Vagina (tissue), 2 donors: ENCODE measurements at regions not wholly inside any gene's neighbourhood (a gene's known extent, or its start where the extent isn't known, plus 50 kb on each side); places are given as distances from the start of the nearest gene placed in this dataset.

ENCODE experiments used
- POLR2A ChIP-seq, 2 donors: fragments of 450-650 bp; IDR thresholded peaks; one replicate each; pipeline ENCODE4 v1.6.1; 2017; ENCODE audit warnings: antibody characterized with exemption in 2 of 2, mild to moderate bottlenecking in 2 of 2, moderate library complexity in 2 of 2
- POLR2AphosphoS5 ChIP-seq, 2 donors: sonication (generic); formaldehyde crosslinking; IDR thresholded peaks; one replicate each; pipeline ENCODE4 v1.9.0; 2017; ENCODE audit warnings: antibody characterized with exemption in 2 of 2, mild to moderate bottlenecking in 2 of 2, low read depth in 1 of 2; ENCODE audit not compliant: insufficient read depth in 1 of 2
- TF ChIP-seq, protein P1 (sequence below), 3 experiments: fragments of 450-650 bp in 2 of 3; fragments of 200-600 bp in 1 of 3; sonication (generic) in 1 of 3; IDR thresholded peaks; one replicate each; pipeline ENCODE4 v1.5.1; 2017 to 2019; ENCODE audit warnings: antibody characterized with exemption in 3 of 3, mild to moderate bottlenecking in 2 of 3, moderate library complexity in 2 of 3

DNA sequence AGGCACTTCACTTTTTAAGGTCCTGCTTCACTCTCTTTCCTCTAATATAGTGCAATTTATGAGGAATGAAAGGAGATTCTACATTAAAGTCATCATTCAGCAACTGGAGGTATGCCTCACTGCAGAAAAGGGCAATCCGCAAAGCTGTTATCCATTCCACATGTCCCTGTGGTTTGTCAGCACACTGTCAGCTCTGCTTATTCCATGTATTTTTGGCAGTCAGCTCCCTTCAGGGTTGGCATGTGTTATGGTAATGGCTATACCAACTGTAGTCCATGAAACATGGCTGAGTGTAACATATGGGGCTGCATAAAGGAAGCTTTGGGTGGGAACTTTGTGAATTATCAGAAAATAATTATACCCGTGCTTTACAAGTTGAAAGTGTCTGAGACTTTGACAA, 154.1 kb downstream of the GALC start:
- TF ChIP-seq, protein P1, sequence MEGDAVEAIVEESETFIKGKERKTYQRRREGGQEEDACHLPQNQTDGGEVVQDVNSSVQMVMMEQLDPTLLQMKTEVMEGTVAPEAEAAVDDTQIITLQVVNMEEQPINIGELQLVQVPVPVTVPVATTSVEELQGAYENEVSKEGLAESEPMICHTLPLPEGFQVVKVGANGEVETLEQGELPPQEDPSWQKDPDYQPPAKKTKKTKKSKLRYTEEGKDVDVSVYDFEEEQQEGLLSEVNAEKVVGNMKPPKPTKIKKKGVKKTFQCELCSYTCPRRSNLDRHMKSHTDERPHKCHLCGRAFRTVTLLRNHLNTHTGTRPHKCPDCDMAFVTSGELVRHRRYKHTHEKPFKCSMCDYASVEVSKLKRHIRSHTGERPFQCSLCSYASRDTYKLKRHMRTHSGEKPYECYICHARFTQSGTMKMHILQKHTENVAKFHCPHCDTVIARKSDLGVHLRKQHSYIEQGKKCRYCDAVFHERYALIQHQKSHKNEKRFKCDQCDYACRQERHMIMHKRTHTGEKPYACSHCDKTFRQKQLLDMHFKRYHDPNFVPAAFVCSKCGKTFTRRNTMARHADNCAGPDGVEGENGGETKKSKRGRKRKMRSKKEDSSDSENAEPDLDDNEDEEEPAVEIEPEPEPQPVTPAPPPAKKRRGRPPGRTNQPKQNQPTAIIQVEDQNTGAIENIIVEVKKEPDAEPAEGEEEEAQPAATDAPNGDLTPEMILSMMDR (IDR thresholded peaks at IDR 0.05), result no peak
- TF ChIP-seq POLR2AphosphoS5 (IDR thresholded peaks at IDR 0.05; ENCODE audit: insufficient read depth in 1 of 2, low read depth in 1 of 2), result no peak
- TF ChIP-seq POLR2A (IDR thresholded peaks at IDR 0.05), result no peak
